Fibroblast of pulmonary artery (primary cell): ENCODE measurements at regions not wholly inside any gene's neighbourhood (a gene's known extent, or its start where the extent isn't known, plus 50 kb on each side); places are given as distances from the start of the nearest gene placed in this dataset.

ENCODE experiments used
- DNase-seq: peaks from one replicate; pipeline ENCODE4 v3.0.0-alpha.2; 2010; ENCODE audit warnings: low read depth
- H3K4me3 ChIP-seq: replicated peaks from 2 replicates; pipeline ENCODE4 v1.5.1; 2011; ENCODE audit warnings: low read depth, mild to moderate bottlenecking, control low read depth, low read length, moderate library complexity
- TF ChIP-seq, protein P1 (sequence below): IDR thresholded peaks from 2 replicates; pipeline ENCODE4 v1.5.1; 2011; ENCODE audit warnings: mild to moderate bottlenecking, control low read depth, low read length, inconsistent platforms; ENCODE audit errors: missing control alignments

DNA sequence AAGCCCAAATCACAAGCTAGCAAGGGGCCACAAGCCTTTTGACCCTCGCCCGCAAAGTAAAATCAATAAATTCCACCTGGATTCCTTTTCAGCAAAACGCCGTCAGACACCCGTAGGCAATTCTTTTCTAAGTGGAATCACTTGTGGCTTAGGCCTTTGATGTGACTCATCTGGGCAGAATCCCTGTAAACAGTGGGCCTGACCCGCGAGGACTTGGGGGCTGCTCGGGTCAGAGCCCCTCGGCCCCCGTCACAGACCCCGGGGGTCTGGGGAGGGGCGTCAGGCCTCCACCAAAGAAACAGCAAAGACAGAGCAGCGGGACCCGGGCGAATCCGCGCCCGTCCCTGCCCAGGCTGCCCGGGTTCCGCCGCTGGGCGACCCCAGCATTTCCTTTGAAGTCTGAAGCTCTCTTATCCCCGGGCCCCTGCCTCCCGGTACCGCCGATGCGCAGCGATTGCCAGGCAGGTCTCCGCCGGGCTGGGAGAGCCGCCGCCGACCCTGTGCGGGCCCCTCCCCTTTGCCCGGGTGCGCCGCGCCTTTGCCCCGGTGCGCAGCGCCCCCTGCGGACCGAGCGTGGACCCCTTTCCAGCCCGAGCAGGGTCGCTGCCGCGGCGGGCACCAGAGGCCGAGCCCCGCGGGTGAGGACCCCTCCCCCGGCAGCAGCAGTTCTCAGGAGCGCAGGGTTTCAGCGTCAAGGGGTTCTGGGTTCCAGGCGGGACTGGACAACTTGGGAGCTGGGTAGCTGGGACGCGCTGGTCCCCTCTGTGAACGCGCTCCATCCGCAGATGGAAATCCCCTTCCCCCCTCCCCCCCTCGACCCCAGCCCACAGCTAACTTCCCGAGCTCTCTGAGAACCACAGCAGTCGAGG lies 178.3 kb downstream of the UACA start:
- DNase-seq = no peak
- TF ChIP-seq, protein P1, sequence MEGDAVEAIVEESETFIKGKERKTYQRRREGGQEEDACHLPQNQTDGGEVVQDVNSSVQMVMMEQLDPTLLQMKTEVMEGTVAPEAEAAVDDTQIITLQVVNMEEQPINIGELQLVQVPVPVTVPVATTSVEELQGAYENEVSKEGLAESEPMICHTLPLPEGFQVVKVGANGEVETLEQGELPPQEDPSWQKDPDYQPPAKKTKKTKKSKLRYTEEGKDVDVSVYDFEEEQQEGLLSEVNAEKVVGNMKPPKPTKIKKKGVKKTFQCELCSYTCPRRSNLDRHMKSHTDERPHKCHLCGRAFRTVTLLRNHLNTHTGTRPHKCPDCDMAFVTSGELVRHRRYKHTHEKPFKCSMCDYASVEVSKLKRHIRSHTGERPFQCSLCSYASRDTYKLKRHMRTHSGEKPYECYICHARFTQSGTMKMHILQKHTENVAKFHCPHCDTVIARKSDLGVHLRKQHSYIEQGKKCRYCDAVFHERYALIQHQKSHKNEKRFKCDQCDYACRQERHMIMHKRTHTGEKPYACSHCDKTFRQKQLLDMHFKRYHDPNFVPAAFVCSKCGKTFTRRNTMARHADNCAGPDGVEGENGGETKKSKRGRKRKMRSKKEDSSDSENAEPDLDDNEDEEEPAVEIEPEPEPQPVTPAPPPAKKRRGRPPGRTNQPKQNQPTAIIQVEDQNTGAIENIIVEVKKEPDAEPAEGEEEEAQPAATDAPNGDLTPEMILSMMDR = peak; percentile 12
- peak overlapping the region; percentile 12 for H3K4me3 ChIP-seq

DNA sequence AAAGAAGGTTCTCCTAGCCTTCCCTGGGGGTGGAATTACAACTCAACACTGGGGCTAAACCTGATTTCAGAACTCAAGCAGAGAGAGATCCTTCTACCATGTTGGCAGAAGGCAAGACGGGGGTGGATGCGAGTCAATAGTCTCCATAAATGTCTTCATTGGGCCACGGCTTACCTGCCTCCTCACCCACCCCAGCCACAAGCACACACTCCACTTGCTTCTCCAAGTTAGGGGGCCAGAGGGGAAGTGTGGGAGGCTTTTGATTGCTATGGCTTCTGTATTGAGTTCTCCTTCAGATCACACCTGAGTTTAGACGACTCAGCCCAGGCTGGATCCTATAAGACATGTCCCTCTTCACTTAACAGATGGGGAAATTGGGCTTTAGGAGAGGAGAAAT lies 178.9 kb downstream of the UACA start:
- DNase-seq = no peak
- no peak overlapping the region for H3K4me3 ChIP-seq
- TF ChIP-seq, protein P1 = no peak

DNA sequence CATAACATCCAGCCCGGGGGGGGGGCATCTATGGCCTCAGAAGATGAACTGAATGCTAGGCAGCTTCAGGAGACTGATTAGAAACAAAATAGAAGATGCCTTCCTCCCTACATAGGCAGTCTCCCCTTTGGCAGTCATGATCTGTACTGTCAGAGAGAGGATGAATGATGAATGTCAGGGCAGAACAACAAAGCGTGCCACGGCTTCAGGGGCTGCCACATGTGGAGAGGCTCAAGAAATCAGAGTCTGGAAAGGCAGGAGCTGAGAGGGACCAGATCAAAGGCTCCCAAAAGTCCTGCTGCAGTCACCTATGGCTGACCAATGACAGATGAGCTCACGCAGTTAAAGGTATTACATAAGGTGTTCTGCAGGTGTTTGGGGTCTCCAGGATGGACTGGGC lies 180.4 kb downstream of the UACA start:
- DNase-seq = no peak

DNA sequence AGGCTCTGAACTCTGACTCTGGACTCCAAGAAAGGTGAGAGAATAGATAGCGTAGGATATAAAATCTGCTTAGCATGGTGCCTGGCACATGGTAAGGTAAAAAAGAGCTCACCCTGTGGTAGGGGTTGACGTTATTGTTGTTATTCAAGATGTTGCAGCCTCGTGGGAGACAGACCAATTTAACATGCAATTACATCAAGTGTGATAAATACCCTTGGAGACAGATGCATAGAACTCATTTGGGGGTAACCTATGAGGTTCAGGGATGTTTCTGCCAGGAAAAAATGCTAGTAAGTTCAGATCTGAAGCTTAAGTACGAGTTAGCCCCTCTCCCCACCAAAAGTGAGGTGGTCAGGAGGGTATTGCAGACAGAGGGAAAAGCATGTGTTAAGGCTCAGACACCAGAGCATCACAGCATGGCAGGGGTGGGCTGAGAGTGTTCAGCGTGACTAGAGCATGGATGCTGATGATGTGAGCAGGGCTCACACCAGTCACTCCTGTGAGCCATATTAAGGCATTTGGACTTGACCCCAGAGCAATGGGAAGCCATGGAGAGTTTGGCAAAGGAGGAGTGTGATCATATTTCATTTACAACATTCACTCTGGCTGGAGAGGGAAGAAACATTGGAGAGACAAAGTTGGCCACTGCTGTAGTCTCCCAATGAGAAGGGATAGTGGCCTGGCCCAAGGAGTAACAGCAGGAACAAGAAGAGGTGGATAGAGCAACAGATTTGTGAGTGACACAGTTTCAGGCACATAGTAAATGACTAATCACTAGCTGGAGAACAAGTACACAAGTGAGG lies 181.0 kb downstream of the UACA start:
- no peak for DNase-seq
- no peak overlapping the region for H3K4me3 ChIP-seq
- TF ChIP-seq, protein P1 = no peak

More for the DNA sequence above, 180.4 kb downstream of the UACA start:
- TF ChIP-seq, protein P1 = no peak
- H3K4me3 ChIP-seq = no peak overlapping the region

DNA sequence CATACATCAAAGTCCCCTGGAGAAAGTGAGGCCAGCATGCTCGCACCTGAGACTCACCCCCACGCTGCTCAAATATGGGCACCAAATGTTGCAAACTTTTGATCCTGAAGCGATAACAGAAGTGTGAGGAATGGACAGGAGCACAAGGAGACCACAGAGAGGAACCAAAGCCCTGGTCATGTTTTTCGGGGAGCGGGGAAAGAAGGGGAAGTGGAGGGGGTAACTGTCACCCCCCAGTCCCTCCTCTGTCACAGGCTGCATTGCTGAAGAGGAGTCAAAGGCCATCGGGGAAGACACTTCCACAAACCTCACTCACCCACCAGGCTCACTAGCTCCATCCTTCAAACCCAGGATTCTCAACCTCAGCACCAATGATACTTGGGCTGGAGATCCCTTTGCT lies 182.4 kb downstream of the UACA start:
- TF ChIP-seq, protein P1 = no peak
- no peak for DNase-seq
- H3K4me3 ChIP-seq = no peak overlapping the region

DNA sequence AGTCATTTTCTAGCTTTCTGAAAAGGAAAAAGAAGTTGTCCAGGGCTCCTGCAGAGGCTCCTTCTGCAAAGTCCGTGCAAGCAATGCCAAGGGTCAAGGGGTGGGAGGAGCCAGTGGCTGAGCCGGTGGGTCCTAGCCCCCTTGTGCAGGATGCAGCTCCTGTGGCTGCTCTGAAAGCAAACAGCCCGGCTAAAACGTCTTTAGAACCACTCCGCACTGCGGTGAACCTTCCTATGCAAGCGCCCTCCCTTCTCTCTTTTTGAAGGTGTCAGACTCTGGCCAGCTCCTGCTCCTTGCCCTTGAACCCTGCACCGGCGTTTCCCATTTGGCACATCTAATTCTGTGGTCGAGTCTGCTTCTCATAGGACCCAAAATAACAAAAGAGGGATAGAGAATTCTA lies 183.1 kb downstream of the UACA start:
- TF ChIP-seq, protein P1 = no peak
- no peak for DNase-seq
- H3K4me3 ChIP-seq = no peak overlapping the region
